HEK293 (cell line): ENCODE measurements at regions not wholly inside any gene's neighbourhood (a gene's known extent, or its start where the extent isn't known, plus 50 kb on each side); places are given as distances from the start of the nearest gene placed in this dataset.
"Not testable (repeated sequence)": the region's sequence is repeated elsewhere in the genome, so short reads cannot be mapped to it uniquely, and the experiment has no call there.

Experiments
- YY1 ChIP-seq: fragments of 450-650 bp; formaldehyde crosslinking; IDR thresholded peaks from 2 replicates; pipeline ENCODE4 v1.5.1; 2018; ENCODE audit warnings: missing biosample characterization, missing genetic modification characterization
- ZNF433 ChIP-seq: fragments of 450-650 bp; formaldehyde crosslinking; IDR thresholded peaks from 2 replicates; pipeline ENCODE4 v1.5.1; 2016; ENCODE audit warnings: missing biosample characterization, missing genetic modification characterization, low read depth
- ZNF658 ChIP-seq: fragments of 450-650 bp; formaldehyde crosslinking; IDR thresholded peaks from 2 replicates; pipeline ENCODE4; 2016; ENCODE audit warnings: missing biosample characterization, missing genetic modification characterization
- TF ChIP-seq, protein P1 (sequence below): fragments of 450-650 bp; formaldehyde crosslinking; IDR thresholded peaks from 2 replicates; pipeline ENCODE4 v1.5.1; 2016; ENCODE audit warnings: missing biosample characterization, missing genetic modification characterization
- TF ChIP-seq, protein P2 (sequence below): sonication (generic); formaldehyde crosslinking; IDR thresholded peaks from 2 replicates; pipeline ENCODE4 v1.8.1; 2022; ENCODE audit warnings: mild to moderate bottlenecking, moderate library complexity, missing genetic modification reagents

DNA sequence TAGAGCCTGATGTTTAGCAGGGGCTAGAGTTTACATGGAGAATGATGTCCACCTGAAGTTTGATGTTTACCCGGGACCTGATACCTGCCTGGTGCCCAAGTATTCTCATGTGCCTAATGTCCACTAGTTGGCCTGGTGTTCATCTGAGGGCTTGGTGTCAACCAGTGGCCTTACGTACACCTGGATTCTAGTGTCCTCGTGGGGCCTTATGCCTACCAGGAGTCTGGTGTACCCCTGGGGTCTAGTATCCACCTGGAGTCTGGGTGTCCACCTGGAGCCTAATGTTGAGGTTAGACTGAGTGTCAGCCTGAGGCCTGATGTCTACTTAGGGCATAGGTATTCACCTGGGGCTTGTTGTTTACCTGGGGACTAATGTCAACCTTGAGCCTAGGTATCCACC, 195.7 kb downstream of the POTEM start:
- TF ChIP-seq, protein P1, sequence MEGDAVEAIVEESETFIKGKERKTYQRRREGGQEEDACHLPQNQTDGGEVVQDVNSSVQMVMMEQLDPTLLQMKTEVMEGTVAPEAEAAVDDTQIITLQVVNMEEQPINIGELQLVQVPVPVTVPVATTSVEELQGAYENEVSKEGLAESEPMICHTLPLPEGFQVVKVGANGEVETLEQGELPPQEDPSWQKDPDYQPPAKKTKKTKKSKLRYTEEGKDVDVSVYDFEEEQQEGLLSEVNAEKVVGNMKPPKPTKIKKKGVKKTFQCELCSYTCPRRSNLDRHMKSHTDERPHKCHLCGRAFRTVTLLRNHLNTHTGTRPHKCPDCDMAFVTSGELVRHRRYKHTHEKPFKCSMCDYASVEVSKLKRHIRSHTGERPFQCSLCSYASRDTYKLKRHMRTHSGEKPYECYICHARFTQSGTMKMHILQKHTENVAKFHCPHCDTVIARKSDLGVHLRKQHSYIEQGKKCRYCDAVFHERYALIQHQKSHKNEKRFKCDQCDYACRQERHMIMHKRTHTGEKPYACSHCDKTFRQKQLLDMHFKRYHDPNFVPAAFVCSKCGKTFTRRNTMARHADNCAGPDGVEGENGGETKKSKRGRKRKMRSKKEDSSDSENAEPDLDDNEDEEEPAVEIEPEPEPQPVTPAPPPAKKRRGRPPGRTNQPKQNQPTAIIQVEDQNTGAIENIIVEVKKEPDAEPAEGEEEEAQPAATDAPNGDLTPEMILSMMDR (tag by site-specific recombination) = not testable (repeated sequence)
- TF ChIP-seq, protein P2, sequence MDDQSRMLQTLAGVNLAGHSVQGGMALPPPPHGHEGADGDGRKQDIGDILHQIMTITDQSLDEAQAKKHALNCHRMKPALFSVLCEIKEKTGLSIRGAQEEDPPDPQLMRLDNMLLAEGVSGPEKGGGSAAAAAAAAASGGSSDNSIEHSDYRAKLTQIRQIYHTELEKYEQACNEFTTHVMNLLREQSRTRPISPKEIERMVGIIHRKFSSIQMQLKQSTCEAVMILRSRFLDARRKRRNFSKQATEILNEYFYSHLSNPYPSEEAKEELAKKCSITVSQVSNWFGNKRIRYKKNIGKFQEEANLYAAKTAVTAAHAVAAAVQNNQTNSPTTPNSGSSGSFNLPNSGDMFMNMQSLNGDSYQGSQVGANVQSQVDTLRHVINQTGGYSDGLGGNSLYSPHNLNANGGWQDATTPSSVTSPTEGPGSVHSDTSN = not testable (repeated sequence)
- not testable (repeated sequence) for TF ChIP-seq ZNF433; YY1 (tag by site-specific recombination); ZNF658 (tag by site-specific recombination)
